OCI-LY7 (cell line): ENCODE measurements at regions not wholly inside any gene's neighbourhood (a gene's known extent, or its start where the extent isn't known, plus 50 kb on each side); places are given as distances from the start of the nearest gene placed in this dataset.

ENCODE experiments used
- CTCF ChIP-seq: fragments of 200-600 bp; sonication (generic); conservative IDR thresholded peaks from 2 replicates; pipeline ENCODE4 v1.5.1; 2014; ENCODE audit warnings: mild to moderate bottlenecking, antibody characterized with exemption, low read length, moderate library complexity, mixed read lengths
- EZH2phosphoT487 ChIP-seq: fragments of 200-600 bp; sonication (generic); IDR thresholded peaks from 2 replicates; pipeline ENCODE4 v1.6.1; 2018; ENCODE audit warnings: low read depth, borderline replicate concordance, mild to moderate bottlenecking, mixed run types, antibody characterized with exemption, low read length, moderate library complexity, mixed read lengths

- TF ChIP-seq CTCF (no peak), EZH2phosphoT487 (no peak)
Observed at GRCh38 chr7:50217821-50218281, 86.7 kb upstream of the IKZF1 start.
